ENCODE measurements at regions not wholly inside any gene's neighbourhood (a gene's known extent, or its start where the extent isn't known, plus 50 kb on each side); places are given as distances from the start of the nearest gene placed in this dataset.

DNA sequence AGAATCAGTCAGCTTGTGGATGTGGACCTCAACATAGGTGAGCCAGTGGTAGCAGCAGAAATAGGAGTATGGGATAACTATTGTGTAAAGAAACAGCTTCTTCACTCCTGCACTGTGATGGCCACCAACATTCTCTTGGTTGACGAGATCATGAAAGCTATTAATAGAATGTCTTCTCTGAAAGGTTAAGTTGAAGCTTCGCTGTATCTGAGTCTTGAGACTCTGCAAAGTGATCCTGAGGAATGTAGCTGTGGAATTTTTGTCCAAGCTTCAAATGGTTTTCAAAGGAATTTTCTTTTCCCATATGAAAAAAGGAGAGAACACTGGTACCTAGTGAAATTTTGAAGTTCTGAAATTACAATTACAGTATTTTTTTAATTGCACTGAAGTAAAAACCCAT is 146.3 kb downstream of the GMNC start:
- TF ChIP-seq POLR2AphosphoS5 (IDR thresholded peaks at IDR 0.05) (no peak), POLR2A (IDR thresholded peaks at IDR 0.05) (no peak), CTCF (IDR thresholded peaks at IDR 0.05) (no peak)

All from transverse colon (tissue), 4 donors.